Activated T-cell treated with anti-CD3 and anti-CD28 coated beads, Interleukin-2, amount 50 U/mL, for 24 hours (primary cell): ENCODE measurements at regions not wholly inside any gene's neighbourhood (a gene's known extent, or its start where the extent isn't known, plus 50 kb on each side); places are given as distances from the start of the nearest gene placed in this dataset.

Experiments
- DNase-seq: peaks from one replicate; pipeline ENCODE4 v3.0.0-alpha.2; 2020
- H3K27ac Mint-ChIP-seq: 2 replicates; pipeline ENCODE4 v1.8.0; 2020; ENCODE audit warnings: mild to moderate bottlenecking, mixed read lengths
- H3K27me3 Mint-ChIP-seq: 2 replicates; pipeline ENCODE4 v1.8.0; 2020; ENCODE audit warnings: mixed read lengths
- H3K36me3 Mint-ChIP-seq: 2 replicates; pipeline ENCODE4 v1.8.0; 2020; ENCODE audit warnings: low read depth, mixed read lengths
- H3K4me1 Mint-ChIP-seq: 2 replicates; pipeline ENCODE4 v1.8.0; 2020; ENCODE audit warnings: low read depth, mixed read lengths
- H3K4me3 Mint-ChIP-seq: 2 replicates; pipeline ENCODE4 v1.8.0; 2020; ENCODE audit warnings: mild to moderate bottlenecking, moderate library complexity, mixed read lengths
- H3K9me3 Mint-ChIP-seq: 2 replicates; pipeline ENCODE4 v1.8.0; 2020; ENCODE audit warnings: mixed read lengths

DNA sequence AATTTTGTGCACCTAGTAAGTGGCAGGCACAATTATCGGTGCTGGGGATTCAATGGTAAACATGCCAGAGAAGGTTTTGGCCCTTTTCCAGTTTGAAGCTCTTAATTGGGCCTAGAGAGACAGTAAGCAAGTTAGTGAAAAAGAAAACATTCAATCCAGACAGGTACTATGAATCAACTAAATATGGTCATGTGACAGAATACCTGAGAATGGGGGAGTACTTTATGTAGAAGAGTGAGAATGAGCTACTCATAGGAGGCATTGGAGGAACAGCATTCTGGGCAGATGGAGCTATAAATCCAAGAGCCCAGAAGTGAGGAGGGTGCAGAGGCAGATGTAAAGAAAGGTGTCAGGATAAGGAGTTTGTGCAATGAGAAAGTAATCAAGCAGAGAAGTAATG, 1017.9 kb downstream of the ADGRL2 start:
- no peaks in the 10 kb centered on the region for H3K9me3 Mint-ChIP-seq
- H3K4me3 Mint-ChIP-seq = no peak overlapping the region
- no peaks in the 10 kb centered on the region for H3K36me3 Mint-ChIP-seq
- no peak overlapping the region for H3K27ac Mint-ChIP-seq
- H3K27me3 Mint-ChIP-seq = no peaks in the 10 kb centered on the region
- peaks cover 12% of the 10 kb centered on the region for H3K4me1 Mint-ChIP-seq
- no peak for DNase-seq

DNA sequence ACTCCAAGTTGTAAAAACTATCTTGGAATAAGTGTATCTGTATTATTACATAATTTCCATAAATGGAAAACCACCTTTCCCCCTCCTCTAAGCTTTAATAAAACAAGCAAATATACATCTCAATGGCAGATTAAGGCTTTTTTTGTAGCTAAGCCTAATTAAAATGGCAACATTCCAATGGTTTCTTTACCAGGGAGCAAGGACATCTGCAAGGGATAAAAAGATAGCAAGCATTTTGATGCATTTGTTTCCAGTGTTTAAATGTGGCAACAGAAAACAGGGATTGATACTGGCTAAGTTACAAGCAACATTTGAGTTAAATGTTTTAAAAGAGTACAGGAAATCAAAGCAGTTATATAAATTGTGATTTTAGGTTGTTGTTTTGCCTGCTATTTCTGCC, 1012.7 kb downstream of the ADGRL2 start:
- DNase-seq = no peak
- H3K27ac Mint-ChIP-seq = no peak overlapping the region
- no peak overlapping the region for H3K4me3 Mint-ChIP-seq
- no peaks in the 10 kb centered on the region for H3K27me3 Mint-ChIP-seq
- no peaks in the 10 kb centered on the region for H3K4me1 Mint-ChIP-seq
- no peaks in the 10 kb centered on the region for H3K9me3 Mint-ChIP-seq
- no peaks in the 10 kb centered on the region for H3K36me3 Mint-ChIP-seq

- Mint-ChIP-seq H3K4me3 (no peak overlapping the region), H3K4me1 (no peaks in the 10 kb centered on the region), H3K36me3 (no peaks in the 10 kb centered on the region), H3K27ac (no peak overlapping the region), H3K9me3 (no peaks in the 10 kb centered on the region), H3K27me3 (no peaks in the 10 kb centered on the region)
- no peak for DNase-seq
Observed at GRCh38 chr1:82810601-82811000, 1009.9 kb downstream of the ADGRL2 start.

- H3K4me3 Mint-ChIP-seq = no peak overlapping the region
Observed at GRCh38 chr1:82807563-82807962, 1006.8 kb downstream of the ADGRL2 start.

GRCh38 chr1:82806133-82806532, 1005.4 kb downstream of the ADGRL2 start:
- no peaks in the 10 kb centered on the region for H3K27me3 Mint-ChIP-seq
- no peak for DNase-seq
- no peak overlapping the region for H3K4me3 Mint-ChIP-seq
- no peak overlapping the region for H3K27ac Mint-ChIP-seq
- H3K36me3 Mint-ChIP-seq = no peaks in the 10 kb centered on the region
- no peaks in the 10 kb centered on the region for H3K4me1 Mint-ChIP-seq
- no peaks in the 10 kb centered on the region for H3K9me3 Mint-ChIP-seq

More at GRCh38 chr1:82807563-82807962, 1006.8 kb downstream of the ADGRL2 start:
- Mint-ChIP-seq H3K27ac (no peak overlapping the region), H3K36me3 (no peaks in the 10 kb centered on the region), H3K27me3 (no peaks in the 10 kb centered on the region), H3K4me1 (no peaks in the 10 kb centered on the region), H3K9me3 (no peaks in the 10 kb centered on the region)
- no peak for DNase-seq

DNA sequence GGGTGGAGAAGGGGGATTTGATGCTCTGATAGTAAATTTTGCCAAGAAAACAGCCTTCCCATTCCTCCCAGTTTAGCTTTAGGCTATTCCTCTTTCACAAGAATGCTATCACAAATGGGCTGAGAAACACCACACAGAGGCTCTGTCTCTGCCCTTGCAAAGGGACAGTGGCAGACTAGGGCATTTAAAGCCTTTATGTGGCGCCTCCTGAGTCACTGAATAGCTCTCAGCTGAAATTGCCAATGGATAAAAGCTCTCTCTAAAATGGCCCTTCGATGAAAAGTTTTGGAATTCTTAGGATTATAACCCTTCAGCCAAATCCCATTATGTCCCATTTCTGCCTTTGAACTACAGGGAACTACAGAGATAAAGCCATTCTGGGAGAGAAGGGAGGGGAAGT, 1000.4 kb downstream of the ADGRL2 start:
- no peak for DNase-seq
- H3K4me3 Mint-ChIP-seq = no peak overlapping the region
- H3K27ac Mint-ChIP-seq = no peak overlapping the region
- H3K4me1 Mint-ChIP-seq = no peaks in the 10 kb centered on the region
- H3K36me3 Mint-ChIP-seq = no peaks in the 10 kb centered on the region
- H3K9me3 Mint-ChIP-seq = peaks cover 8% of the 10 kb centered on the region
- H3K27me3 Mint-ChIP-seq = no peaks in the 10 kb centered on the region

DNA sequence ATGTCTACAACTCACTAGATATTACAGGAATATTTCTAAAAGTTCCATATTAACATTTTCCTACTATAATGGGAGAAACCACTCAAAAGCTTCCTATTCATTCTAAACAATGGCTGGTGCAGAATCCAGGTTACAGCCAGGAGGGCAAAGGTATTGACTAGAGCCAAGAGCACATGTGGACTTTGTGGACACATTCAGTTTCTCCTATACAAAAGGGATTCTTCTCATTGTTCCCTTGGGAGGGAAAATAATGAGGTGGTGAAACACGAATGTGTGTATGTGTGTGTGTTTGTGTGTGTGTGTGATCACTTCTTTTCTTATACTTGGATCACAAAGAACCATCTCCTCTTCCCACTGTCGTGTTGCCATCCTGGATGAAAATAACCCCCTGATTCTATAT, 1000.0 kb downstream of the ADGRL2 start:
- no peaks in the 10 kb centered on the region for H3K36me3 Mint-ChIP-seq
- H3K27me3 Mint-ChIP-seq = no peaks in the 10 kb centered on the region
- peaks cover 8% of the 10 kb centered on the region for H3K9me3 Mint-ChIP-seq
- no peak overlapping the region for H3K4me3 Mint-ChIP-seq
- DNase-seq = no peak
- no peak overlapping the region for H3K27ac Mint-ChIP-seq
- H3K4me1 Mint-ChIP-seq = no peaks in the 10 kb centered on the region

GRCh38 chr1:82799261-82799660, 998.5 kb downstream of the ADGRL2 start:
- H3K27me3 Mint-ChIP-seq = no peaks in the 10 kb centered on the region
- no peaks in the 10 kb centered on the region for H3K36me3 Mint-ChIP-seq
- no peak overlapping the region for H3K4me3 Mint-ChIP-seq
- peaks cover 8% of the 10 kb centered on the region for H3K9me3 Mint-ChIP-seq
- no peaks in the 10 kb centered on the region for H3K4me1 Mint-ChIP-seq
- no peak for DNase-seq
- no peak overlapping the region for H3K27ac Mint-ChIP-seq

GRCh38 chr1:82795508-82796149, 994.9 kb downstream of the ADGRL2 start:
- Mint-ChIP-seq H3K4me3 (no peak overlapping the region), H3K27ac (no peak overlapping the region), H3K27me3 (no peaks in the 10 kb centered on the region), H3K9me3 (peaks cover 12% of the 10 kb centered on the region), H3K36me3 (no peaks in the 10 kb centered on the region), H3K4me1 (no peaks in the 10 kb centered on the region)
- DNase-seq = no peak

GRCh38 chr1:82792151-82792550, 991.4 kb downstream of the ADGRL2 start:
- no peak overlapping the region for H3K27ac Mint-ChIP-seq
- no peaks in the 10 kb centered on the region for H3K27me3 Mint-ChIP-seq
- peaks cover 7% of the 10 kb centered on the region for H3K9me3 Mint-ChIP-seq
- peaks cover 6% of the 10 kb centered on the region for H3K4me1 Mint-ChIP-seq
- H3K4me3 Mint-ChIP-seq = no peak overlapping the region
- DNase-seq = no peak
- H3K36me3 Mint-ChIP-seq = no peaks in the 10 kb centered on the region

GRCh38 chr1:82790556-82790955, 989.8 kb downstream of the ADGRL2 start:
- Mint-ChIP-seq H3K4me1 (peaks cover 9% of the 10 kb centered on the region), H3K36me3 (no peaks in the 10 kb centered on the region), H3K4me3 (no peak overlapping the region), H3K27ac (no peak overlapping the region), H3K9me3 (peaks cover 7% of the 10 kb centered on the region), H3K27me3 (no peaks in the 10 kb centered on the region)
- no peak for DNase-seq

DNA sequence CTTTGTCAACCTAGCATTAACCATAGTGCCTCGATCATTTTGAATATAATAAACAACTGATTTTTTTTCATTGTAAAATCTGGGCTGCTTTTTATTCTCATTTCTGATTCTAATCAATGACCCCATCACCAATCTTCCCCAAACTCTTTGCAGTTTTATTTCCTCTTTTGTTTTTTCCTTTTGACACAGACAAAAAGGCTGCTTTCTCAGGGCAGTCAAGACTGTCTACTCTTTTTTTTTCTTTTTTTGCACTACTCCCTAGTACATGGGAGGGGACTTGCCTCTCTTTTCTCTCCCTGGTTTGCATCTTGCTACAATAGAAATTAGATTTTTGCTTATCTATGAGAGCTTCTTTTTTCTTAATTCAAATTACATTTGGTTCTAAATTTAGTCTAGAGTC, 987.9 kb downstream of the ADGRL2 start:
- no peaks in the 10 kb centered on the region for H3K36me3 Mint-ChIP-seq
- H3K27me3 Mint-ChIP-seq = no peaks in the 10 kb centered on the region
- H3K4me1 Mint-ChIP-seq = peaks cover 9% of the 10 kb centered on the region
- no peak overlapping the region for H3K4me3 Mint-ChIP-seq
- no peak for DNase-seq
- peaks cover 7% of the 10 kb centered on the region for H3K9me3 Mint-ChIP-seq
- no peak overlapping the region for H3K27ac Mint-ChIP-seq

DNA sequence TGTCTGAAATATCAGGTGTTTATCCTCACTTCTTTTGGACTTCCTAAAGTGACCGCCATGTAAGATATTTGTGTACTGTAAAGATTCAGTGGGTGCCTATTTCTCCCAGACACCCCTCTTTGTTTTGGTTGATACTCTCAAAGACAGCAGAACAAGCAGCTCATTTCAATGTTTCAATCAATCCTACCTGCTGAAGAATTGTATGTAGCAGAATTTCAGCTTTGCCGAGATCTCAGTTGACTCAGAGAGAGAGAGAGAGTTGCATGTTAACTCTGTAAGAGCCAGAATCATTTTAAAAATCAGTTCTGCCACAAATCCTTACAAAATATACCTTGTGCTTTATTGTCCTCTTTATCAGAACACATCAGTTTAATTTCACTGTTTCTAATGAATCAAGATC, 987.3 kb downstream of the ADGRL2 start:
- H3K27me3 Mint-ChIP-seq = no peaks in the 10 kb centered on the region
- H3K4me3 Mint-ChIP-seq = no peak overlapping the region
- no peaks in the 10 kb centered on the region for H3K36me3 Mint-ChIP-seq
- H3K27ac Mint-ChIP-seq = no peak overlapping the region
- DNase-seq = no peak
- H3K4me1 Mint-ChIP-seq = peaks cover 9% of the 10 kb centered on the region
- peaks cover 7% of the 10 kb centered on the region for H3K9me3 Mint-ChIP-seq

GRCh38 chr1:82786883-82787282, 986.1 kb downstream of the ADGRL2 start:
- Mint-ChIP-seq H3K4me3 (no peak overlapping the region), H3K4me1 (peaks cover 9% of the 10 kb centered on the region), H3K27me3 (no peaks in the 10 kb centered on the region), H3K27ac (no peak overlapping the region), H3K36me3 (no peaks in the 10 kb centered on the region), H3K9me3 (peaks cover 7% of the 10 kb centered on the region)
- no peak for DNase-seq

DNA sequence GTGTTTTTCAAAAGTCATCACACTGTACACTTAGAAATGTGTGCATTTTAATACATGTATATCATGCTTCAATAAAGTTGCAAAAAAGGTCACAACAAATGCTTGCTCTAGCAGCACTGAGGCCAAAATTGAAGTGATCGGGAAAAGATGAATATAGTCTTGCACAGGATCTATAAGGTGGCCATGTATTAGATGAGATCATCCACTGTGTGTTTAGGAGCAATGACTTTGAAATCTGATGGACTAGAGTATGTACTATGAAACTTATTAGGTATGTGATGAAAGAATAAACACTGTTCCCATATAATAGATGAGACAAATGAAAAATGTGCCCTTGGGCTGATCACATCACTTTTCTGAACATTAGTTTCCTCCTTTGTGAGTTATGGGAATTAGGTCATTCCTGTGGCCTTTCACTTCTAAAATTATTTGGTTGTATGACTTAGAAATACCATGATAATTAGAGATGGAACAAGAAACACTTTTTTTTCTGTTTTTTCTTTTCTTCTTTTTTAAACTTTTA, 984.6 kb downstream of the ADGRL2 start:
- Mint-ChIP-seq H3K27me3 (no peaks in the 10 kb centered on the region), H3K9me3 (no peaks in the 10 kb centered on the region), H3K4me3 (no peak overlapping the region), H3K27ac (no peak overlapping the region), H3K4me1 (peaks cover 9% of the 10 kb centered on the region), H3K36me3 (no peaks in the 10 kb centered on the region)
- no peak for DNase-seq

GRCh38 chr1:82783044-82783443, 982.3 kb downstream of the ADGRL2 start:
- H3K4me1 Mint-ChIP-seq = peaks cover 7% of the 10 kb centered on the region
- DNase-seq = no peak
- H3K9me3 Mint-ChIP-seq = no peaks in the 10 kb centered on the region
- no peak overlapping the region for H3K27ac Mint-ChIP-seq
- H3K27me3 Mint-ChIP-seq = no peaks in the 10 kb centered on the region
- no peak overlapping the region for H3K4me3 Mint-ChIP-seq
- no peaks in the 10 kb centered on the region for H3K36me3 Mint-ChIP-seq
